Activated CD4-positive, alpha-beta memory T cell treated with anti-CD3 and anti-CD28 coated beads for 36 hours (primary cell): ENCODE measurements at regions not wholly inside any gene's neighbourhood (a gene's known extent, or its start where the extent isn't known, plus 50 kb on each side); places are given as distances from the start of the nearest gene placed in this dataset.
A peak's percentile ranks its signal among the peaks of the same experiment; 100 is the strongest.

Source experiments
- CTCF ChIA-PET: fragments of 350-600 bp; sonication (Branson Sonifier 250); formaldehyde crosslinking; loops from one replicate; lab custom pipeline; 2021; ENCODE audit warnings: antibody characterized with exemption, inconsistent platforms; lab: Charles Lee
- POLR2A ChIA-PET: fragments of 350-600 bp; sonication (Branson Sonifier 250); formaldehyde crosslinking; loops from one replicate; lab custom pipeline; 2021; ENCODE audit warnings: antibody characterized with exemption; lab: Charles Lee
- DNase-seq: peaks from one replicate; pipeline ENCODE4 v3.0.0-alpha.2; 2020
- H3K27ac Mint-ChIP-seq: one replicate; pipeline ENCODE4 v1.8.0; 2021; ENCODE audit warnings: mixed read lengths
- H3K27me3 Mint-ChIP-seq: one replicate; pipeline ENCODE4 v1.8.0; 2021; ENCODE audit warnings: mixed read lengths
- H3K36me3 Mint-ChIP-seq: one replicate; pipeline ENCODE4 v1.8.0; 2021; ENCODE audit warnings: mixed read lengths
- H3K4me1 Mint-ChIP-seq: one replicate; pipeline ENCODE4 v1.8.0; 2021; ENCODE audit warnings: low read depth, mixed read lengths
- H3K4me3 Mint-ChIP-seq: one replicate; pipeline ENCODE4 v1.8.0; 2021; ENCODE audit warnings: mild to moderate bottlenecking, mixed read lengths
- H3K9me3 Mint-ChIP-seq: one replicate; pipeline ENCODE4 v1.8.0; 2021; ENCODE audit warnings: mixed read lengths
- intact Hi-C: fragments of 100-400 bp; cut with micrococcal nuclease; formaldehyde crosslinking; loops from one replicate; pipeline ENCODE4 v1.15.1; 2023

DNA sequence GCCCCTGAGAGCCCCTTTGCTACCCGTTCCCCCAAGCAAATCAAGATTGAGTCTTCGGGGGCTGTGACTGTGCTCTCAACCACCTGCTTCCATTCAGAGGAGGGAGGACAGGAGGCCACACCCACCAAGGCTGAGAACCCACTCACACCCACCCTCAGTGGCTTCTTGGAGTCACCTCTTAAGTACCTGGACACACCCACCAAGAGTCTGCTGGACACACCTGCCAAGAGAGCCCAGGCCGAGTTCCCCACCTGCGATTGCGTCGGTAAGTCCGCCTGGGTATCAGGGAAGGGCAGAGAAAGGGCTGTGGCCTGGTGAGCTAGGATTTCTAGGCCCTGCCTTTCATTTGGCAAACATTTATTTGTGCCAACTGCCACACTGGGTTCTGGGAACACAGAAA lies 63.4 kb downstream of the TET3 start:
- H3K4me1 Mint-ChIP-seq, result peaks cover 24% of the 10 kb centered on the region
- H3K9me3 Mint-ChIP-seq, result no peaks in the 10 kb centered on the region
- ChIA-PET POLR2A (no interaction called here), CTCF (no interaction called here)
- no peak overlapping the region for H3K4me3 Mint-ChIP-seq
- no peaks in the 10 kb centered on the region for H3K27me3 Mint-ChIP-seq
- H3K36me3 Mint-ChIP-seq, result peaks cover 5% of the 10 kb centered on the region
- intact Hi-C loops, result no loop called here
- no peak overlapping the region for H3K27ac Mint-ChIP-seq
- no peak for DNase-seq

- CTCF ChIA-PET, result no interaction called here
- intact Hi-C loops, result no loop called here
- H3K36me3 Mint-ChIP-seq, result peaks cover 5% of the 10 kb centered on the region
- no peak for DNase-seq
- peaks cover 30% of the 10 kb centered on the region for H3K4me1 Mint-ChIP-seq
- no peaks in the 10 kb centered on the region for H3K9me3 Mint-ChIP-seq
- POLR2A ChIA-PET, result no interaction called here
- H3K27me3 Mint-ChIP-seq, result no peaks in the 10 kb centered on the region
- no peak overlapping the region for H3K4me3 Mint-ChIP-seq
- H3K27ac Mint-ChIP-seq, result peak overlapping the region; percentile 4
These were observed 64.3 kb downstream of the TET3 start for GRCh38 chr2:74048843-74049519.

- no peak for DNase-seq
- intact Hi-C loops, result no loop called here
- H3K4me3 Mint-ChIP-seq, result no peak overlapping the region
- no peak overlapping the region for H3K27ac Mint-ChIP-seq
- H3K36me3 Mint-ChIP-seq, result peaks cover 5% of the 10 kb centered on the region
- ChIA-PET POLR2A (no interaction called here), CTCF (no interaction called here)
- H3K27me3 Mint-ChIP-seq, result no peaks in the 10 kb centered on the region
- H3K4me1 Mint-ChIP-seq, result peaks cover 31% of the 10 kb centered on the region
- H3K9me3 Mint-ChIP-seq, result no peaks in the 10 kb centered on the region
These were observed 65.4 kb downstream of the TET3 start for GRCh38 chr2:74050151-74050550.

DNA sequence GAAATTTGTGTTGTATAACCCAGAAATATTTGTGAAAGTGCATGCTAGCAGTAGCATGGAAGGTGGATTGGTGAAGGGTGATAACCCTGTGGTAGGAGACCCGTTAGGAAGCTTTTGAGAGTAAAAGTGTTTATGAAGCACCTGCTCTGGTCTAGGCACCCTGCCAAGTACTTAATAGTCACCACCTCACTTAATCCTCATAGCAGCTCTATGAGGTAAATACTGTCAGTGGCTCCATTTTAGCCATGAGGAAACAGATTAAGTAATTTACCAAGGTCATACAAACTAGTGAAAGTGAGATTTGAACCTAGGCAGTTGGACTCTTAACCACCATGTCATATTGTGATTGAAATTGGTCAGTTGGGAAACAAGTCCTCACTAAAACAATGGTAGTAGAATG lies 66.8 kb downstream of the TET3 start:
- Mint-ChIP-seq H3K4me3 (no peak overlapping the region), H3K9me3 (no peaks in the 10 kb centered on the region), H3K36me3 (peaks cover 5% of the 10 kb centered on the region), H3K27me3 (no peaks in the 10 kb centered on the region), H3K4me1 (peaks cover 29% of the 10 kb centered on the region), H3K27ac (no peak overlapping the region)
- CTCF ChIA-PET, result interaction anchor here (0.6 kb wide), 1 partner anchor 20 kb away, joined by 3 read pairs; no protein-coding TSS in a partner anchor
- no peak for DNase-seq
- POLR2A ChIA-PET, result no interaction called here
- intact Hi-C loops, result no loop called here

DNA sequence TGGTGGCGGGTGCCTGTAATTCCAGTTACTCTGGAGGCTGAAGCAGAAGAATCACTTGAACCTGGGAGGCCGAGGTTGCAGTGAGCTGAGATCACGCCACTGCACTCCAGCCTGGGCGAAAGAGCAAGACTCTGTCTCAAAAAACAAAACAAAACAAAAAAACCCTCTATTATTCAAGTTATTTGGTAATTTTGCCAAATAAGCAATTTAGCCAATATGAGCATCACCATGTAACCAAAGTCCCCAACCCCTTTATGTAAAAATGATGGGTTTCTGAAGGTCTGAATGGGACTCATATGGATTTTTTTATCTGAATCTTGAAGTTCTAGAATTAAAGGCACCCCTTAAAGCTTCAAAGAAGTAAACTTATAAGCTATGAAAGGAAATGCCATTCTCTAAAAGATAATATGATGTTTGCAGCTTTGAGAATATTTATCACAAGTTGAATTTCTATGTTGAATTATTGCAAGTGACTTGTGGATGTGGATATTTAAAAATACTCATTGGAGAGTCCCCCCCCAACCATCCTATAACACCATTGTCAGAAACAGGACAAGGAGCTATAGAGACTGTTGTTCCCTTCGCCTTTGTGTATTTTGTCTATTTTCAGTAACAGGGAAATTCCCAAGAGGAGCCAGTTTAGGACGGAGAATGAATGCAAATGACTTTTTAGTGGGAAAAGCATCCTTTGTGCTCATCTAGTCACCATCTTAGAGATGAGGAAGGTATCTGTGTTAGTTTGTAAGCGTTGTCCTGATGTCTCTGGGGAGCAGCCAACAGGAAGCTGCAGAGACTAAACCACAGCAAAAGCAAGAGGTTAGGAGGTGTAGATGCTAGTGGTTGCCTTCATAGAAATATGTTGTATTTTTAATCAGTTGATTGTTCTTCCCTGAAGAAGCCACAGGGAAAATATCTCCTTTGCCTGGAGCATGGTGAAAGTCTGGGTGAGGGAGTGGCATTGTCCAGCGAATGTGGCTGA lies 68.3 kb downstream of the TET3 start:
- no peaks in the 10 kb centered on the region for H3K9me3 Mint-ChIP-seq
- H3K4me3 Mint-ChIP-seq, result no peak overlapping the region
- H3K27me3 Mint-ChIP-seq, result no peaks in the 10 kb centered on the region
- ChIA-PET POLR2A (interaction anchor here (0.6 to 0.8 kb wide), 2 partner anchors 64 to 137 kb away, joined by 3 read pairs; no protein-coding TSS in a partner anchor), CTCF (no interaction called here)
- intact Hi-C loops, result no loop called here
- H3K27ac Mint-ChIP-seq, result no peak overlapping the region
- peaks cover 29% of the 10 kb centered on the region for H3K4me1 Mint-ChIP-seq
- H3K36me3 Mint-ChIP-seq, result peaks cover 5% of the 10 kb centered on the region
- DNase-seq, result no peak

GRCh38 chr2:74053959-74054715 lies 69.4 kb downstream of the TET3 start:
- CTCF ChIA-PET, result no interaction called here

DNA sequence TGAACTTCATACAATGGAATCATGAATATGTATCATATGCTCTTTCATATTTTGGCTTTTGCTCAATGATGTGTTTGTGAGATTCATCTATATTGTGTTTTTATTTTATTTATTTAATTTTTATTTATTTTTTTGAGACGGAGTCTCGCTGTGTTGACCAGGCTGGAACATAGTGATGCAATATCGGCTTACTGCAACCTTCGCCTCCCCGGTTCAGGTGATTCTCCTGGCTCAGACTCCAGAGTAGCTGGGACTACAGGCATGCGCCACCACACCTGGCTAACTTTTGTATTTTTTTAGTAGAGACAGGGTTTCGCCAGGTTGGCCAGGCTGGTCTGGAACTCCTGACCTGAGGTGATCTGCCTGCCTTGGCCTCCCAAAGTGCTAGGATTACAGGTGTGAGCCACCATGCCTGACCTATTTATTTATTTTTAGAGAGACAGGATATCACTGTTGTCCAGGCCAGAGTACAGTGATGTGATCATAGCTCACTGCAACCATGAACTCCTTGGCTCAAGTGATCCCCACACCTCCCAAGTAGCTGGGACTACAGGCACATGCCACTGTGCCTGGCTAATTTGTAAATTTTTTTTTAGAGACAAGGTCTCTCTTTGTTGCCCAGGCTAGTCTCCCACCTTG lies 74.5 kb downstream of the TET3 start:
- intact Hi-C loops, result no loop called here
- Mint-ChIP-seq H3K36me3 (peaks cover 3% of the 10 kb centered on the region), H3K27me3 (no peaks in the 10 kb centered on the region), H3K9me3 (no peaks in the 10 kb centered on the region), H3K4me1 (no peaks in the 10 kb centered on the region), H3K4me3 (no peak overlapping the region), H3K27ac (no peak overlapping the region)
- POLR2A ChIA-PET, result interaction anchor here (0.6 kb wide), 1 partner anchor 1911 kb away, joined by 3 read pairs; no protein-coding TSS in a partner anchor
- CTCF ChIA-PET, result no interaction called here
- no peak for DNase-seq

More at GRCh38 chr2:74053959-74054715, 69.4 kb downstream of the TET3 start:
- no peak overlapping the region for H3K27ac Mint-ChIP-seq
- POLR2A ChIA-PET, result no interaction called here
- no peaks in the 10 kb centered on the region for H3K36me3 Mint-ChIP-seq
- intact Hi-C loops, result no loop called here
- H3K27me3 Mint-ChIP-seq, result no peaks in the 10 kb centered on the region
- H3K4me3 Mint-ChIP-seq, result no peak overlapping the region
- peaks cover 29% of the 10 kb centered on the region for H3K4me1 Mint-ChIP-seq
- no peak for DNase-seq
- no peaks in the 10 kb centered on the region for H3K9me3 Mint-ChIP-seq

DNA sequence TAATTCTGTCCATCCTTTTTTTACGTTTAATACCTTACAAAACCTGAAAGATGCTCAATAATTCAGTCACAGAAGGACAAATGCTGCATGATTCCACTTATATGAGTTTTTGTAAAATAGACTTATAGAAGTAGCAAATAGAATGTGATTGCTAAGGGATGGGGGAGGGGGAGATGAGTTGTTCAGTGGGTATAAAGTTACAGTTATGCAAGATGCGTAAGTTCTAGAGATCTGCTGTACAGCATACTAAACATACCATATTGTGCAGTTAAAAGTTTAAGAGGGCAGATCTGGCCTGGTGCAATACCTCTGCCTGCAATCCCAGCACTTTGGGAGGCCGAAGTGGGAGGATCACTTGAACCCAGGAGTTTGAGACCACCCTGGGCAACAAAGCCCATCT lies 78.8 kb downstream of the TET3 start:
- intact Hi-C loops, result no loop called here
- no peak overlapping the region for H3K27ac Mint-ChIP-seq
- ChIA-PET POLR2A (no interaction called here), CTCF (no interaction called here)
- DNase-seq, result no peak
- no peaks in the 10 kb centered on the region for H3K9me3 Mint-ChIP-seq
- H3K4me3 Mint-ChIP-seq, result no peak overlapping the region
- H3K36me3 Mint-ChIP-seq, result peaks cover 3% of the 10 kb centered on the region
- H3K4me1 Mint-ChIP-seq, result peaks cover 3% of the 10 kb centered on the region
- H3K27me3 Mint-ChIP-seq, result no peaks in the 10 kb centered on the region

DNA sequence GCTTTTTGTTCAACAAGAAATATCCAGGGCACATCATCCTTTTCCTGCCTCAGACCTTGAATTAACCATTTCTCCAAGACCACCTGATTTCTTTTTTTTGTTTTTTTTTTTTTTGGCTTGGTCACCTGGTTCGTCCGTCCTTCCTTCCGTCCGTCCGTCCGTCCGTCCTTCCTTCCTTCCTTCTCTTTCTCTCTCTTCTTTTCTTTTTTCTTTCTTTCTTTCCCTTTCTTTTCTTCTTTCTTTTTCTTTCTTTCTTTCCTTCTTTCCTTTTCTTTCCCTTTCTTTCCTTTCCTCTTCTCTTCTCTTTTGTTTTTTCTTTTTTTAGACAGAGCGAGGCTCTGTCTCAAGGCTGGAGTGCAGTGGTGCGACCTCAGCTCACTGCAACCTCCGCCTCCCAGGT lies 80.7 kb downstream of the TET3 start:
- Mint-ChIP-seq H3K36me3 (peaks cover 15% of the 10 kb centered on the region), H3K9me3 (no peaks in the 10 kb centered on the region), H3K4me1 (peaks cover 3% of the 10 kb centered on the region), H3K4me3 (no peak overlapping the region), H3K27me3 (no peaks in the 10 kb centered on the region), H3K27ac (no peak overlapping the region)
- no peak for DNase-seq
- intact Hi-C loops, result no loop called here
- ChIA-PET POLR2A (no interaction called here), CTCF (interaction anchor here (0.6 to 1.5 kb wide), 2 partner anchors 56 to 157 kb away, joined by 3 to 4 read pairs; no protein-coding TSS in a partner anchor)

- Mint-ChIP-seq H3K36me3 (peaks cover 15% of the 10 kb centered on the region), H3K9me3 (no peaks in the 10 kb centered on the region), H3K27ac (no peak overlapping the region), H3K4me3 (no peak overlapping the region), H3K4me1 (peaks cover 3% of the 10 kb centered on the region), H3K27me3 (no peaks in the 10 kb centered on the region)
- intact Hi-C loops, result no loop called here
- ChIA-PET POLR2A (no interaction called here), CTCF (no interaction called here)
- DNase-seq, result no peak
These were observed 81.1 kb downstream of the BOLA3 start for GRCh38 chr2:74066491-74067203.

- CTCF ChIA-PET, result no interaction called here
- intact Hi-C loops, result no loop called here
- no peak overlapping the region for H3K4me3 Mint-ChIP-seq
- H3K27me3 Mint-ChIP-seq, result no peaks in the 10 kb centered on the region
- no peak overlapping the region for H3K27ac Mint-ChIP-seq
- no peaks in the 10 kb centered on the region for H3K9me3 Mint-ChIP-seq
- no peak for DNase-seq
- peaks cover 3% of the 10 kb centered on the region for H3K4me1 Mint-ChIP-seq
- POLR2A ChIA-PET, result no interaction called here
- peaks cover 15% of the 10 kb centered on the region for H3K36me3 Mint-ChIP-seq
These were observed 80.4 kb downstream of the BOLA3 start for GRCh38 chr2:74067221-74067747.
